ENCODE measurements at regions not wholly inside any gene's neighbourhood (a gene's known extent, or its start where the extent isn't known, plus 50 kb on each side); places are given as distances from the start of the nearest gene placed in this dataset.

DNA sequence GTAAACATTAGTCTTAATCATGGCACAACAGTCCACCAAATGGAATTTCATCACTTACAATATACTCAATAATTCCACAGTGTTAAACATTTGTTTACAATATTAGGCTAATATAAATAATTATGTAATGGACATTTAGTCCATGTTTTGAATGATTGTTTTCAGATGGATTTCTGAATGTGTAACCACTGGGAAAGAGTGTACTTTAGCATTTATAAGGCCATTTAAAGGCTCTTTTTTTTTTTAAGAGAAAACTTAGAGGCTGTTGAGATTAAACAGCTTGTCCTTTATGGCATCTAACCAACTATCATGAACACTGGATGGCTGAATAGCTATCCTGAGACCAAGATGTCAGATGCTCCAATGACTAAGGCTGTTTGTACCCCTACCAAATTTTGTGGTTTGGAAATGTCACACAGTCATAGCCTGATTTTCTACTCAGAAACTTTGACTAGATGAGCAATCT is 248.3 kb upstream of the GLI3 start:
- no peaks in the 10 kb centered on the region for H4K20me1 ChIP-seq (ENCODE audit: insufficient read depth)
- no peaks in the 10 kb centered on the region for H3K79me2 ChIP-seq (replicated peaks; ENCODE audit: insufficient read depth, low read length)
- no peaks in the 10 kb centered on the region for H3F3A ChIP-seq (ENCODE audit: insufficient read depth, low read length, poor library complexity, severe bottlenecking)
- no peak overlapping the region for H3K4me2 ChIP-seq (ENCODE audit: low read length)
- no peak overlapping the region for H3K9ac ChIP-seq (ENCODE audit: low read length)
- no peaks in the 10 kb centered on the region for H3K9me2 ChIP-seq (ENCODE audit: insufficient read depth, low read length)
- H3K27ac ChIP-seq (ENCODE audit: low read length): no peak overlapping the region
- no peaks in the 10 kb centered on the region for H3K9me3 ChIP-seq (ENCODE audit: low read length)
- H2AFZ ChIP-seq (ENCODE audit: low read depth, low read length): no peak overlapping the region
- no peaks in the 10 kb centered on the region for H3K36me3 ChIP-seq (ENCODE audit: insufficient read depth, low read length)
- TF ChIP-seq SMC3 (conservative IDR thresholded peaks at IDR 0.05; ENCODE audit: poor library complexity) (no peak), POLR2AphosphoS5 (IDR thresholded peaks at IDR 0.05) (no peak), EZH2 (IDR thresholded peaks at IDR 0.05; ENCODE audit: borderline replicate concordance, insufficient read depth, low read length, poor library complexity, severe bottlenecking) (no peak), EP300 (conservative IDR thresholded peaks at IDR 0.05; ENCODE audit: poor library complexity, severe bottlenecking) (no peak), TAF1 (IDR thresholded peaks at IDR 0.05; ENCODE audit: low read depth) (no peak), RAD21 (conservative IDR thresholded peaks at IDR 0.05) (no peak), MXI1 (conservative IDR thresholded peaks at IDR 0.05; ENCODE audit: poor library complexity, severe bottlenecking) (no peak)
- TF ChIP-seq, protein P1, sequence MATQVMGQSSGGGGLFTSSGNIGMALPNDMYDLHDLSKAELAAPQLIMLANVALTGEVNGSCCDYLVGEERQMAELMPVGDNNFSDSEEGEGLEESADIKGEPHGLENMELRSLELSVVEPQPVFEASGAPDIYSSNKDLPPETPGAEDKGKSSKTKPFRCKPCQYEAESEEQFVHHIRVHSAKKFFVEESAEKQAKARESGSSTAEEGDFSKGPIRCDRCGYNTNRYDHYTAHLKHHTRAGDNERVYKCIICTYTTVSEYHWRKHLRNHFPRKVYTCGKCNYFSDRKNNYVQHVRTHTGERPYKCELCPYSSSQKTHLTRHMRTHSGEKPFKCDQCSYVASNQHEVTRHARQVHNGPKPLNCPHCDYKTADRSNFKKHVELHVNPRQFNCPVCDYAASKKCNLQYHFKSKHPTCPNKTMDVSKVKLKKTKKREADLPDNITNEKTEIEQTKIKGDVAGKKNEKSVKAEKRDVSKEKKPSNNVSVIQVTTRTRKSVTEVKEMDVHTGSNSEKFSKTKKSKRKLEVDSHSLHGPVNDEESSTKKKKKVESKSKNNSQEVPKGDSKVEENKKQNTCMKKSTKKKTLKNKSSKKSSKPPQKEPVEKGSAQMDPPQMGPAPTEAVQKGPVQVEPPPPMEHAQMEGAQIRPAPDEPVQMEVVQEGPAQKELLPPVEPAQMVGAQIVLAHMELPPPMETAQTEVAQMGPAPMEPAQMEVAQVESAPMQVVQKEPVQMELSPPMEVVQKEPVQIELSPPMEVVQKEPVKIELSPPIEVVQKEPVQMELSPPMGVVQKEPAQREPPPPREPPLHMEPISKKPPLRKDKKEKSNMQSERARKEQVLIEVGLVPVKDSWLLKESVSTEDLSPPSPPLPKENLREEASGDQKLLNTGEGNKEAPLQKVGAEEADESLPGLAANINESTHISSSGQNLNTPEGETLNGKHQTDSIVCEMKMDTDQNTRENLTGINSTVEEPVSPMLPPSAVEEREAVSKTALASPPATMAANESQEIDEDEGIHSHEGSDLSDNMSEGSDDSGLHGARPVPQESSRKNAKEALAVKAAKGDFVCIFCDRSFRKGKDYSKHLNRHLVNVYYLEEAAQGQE (IDR thresholded peaks at IDR 0.05; ENCODE audit: borderline replicate concordance): no peak
- TF ChIP-seq, protein P2, sequence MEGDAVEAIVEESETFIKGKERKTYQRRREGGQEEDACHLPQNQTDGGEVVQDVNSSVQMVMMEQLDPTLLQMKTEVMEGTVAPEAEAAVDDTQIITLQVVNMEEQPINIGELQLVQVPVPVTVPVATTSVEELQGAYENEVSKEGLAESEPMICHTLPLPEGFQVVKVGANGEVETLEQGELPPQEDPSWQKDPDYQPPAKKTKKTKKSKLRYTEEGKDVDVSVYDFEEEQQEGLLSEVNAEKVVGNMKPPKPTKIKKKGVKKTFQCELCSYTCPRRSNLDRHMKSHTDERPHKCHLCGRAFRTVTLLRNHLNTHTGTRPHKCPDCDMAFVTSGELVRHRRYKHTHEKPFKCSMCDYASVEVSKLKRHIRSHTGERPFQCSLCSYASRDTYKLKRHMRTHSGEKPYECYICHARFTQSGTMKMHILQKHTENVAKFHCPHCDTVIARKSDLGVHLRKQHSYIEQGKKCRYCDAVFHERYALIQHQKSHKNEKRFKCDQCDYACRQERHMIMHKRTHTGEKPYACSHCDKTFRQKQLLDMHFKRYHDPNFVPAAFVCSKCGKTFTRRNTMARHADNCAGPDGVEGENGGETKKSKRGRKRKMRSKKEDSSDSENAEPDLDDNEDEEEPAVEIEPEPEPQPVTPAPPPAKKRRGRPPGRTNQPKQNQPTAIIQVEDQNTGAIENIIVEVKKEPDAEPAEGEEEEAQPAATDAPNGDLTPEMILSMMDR (IDR thresholded peaks at IDR 0.05; ENCODE audit: poor library complexity, severe bottlenecking): no peak
- no peaks in the 10 kb centered on the region for H3K27me3 ChIP-seq (ENCODE audit: insufficient read depth, low read depth, low read length)
- H3K4me3 ChIP-seq (ENCODE audit: low read length): no peak overlapping the region

- TF ChIP-seq RAD21 (conservative IDR thresholded peaks at IDR 0.05): no peak
- TF ChIP-seq SMC3 (conservative IDR thresholded peaks at IDR 0.05; ENCODE audit: poor library complexity): no peak
- no peak for TF ChIP-seq MXI1 (conservative IDR thresholded peaks at IDR 0.05; ENCODE audit: poor library complexity, severe bottlenecking)
- TF ChIP-seq POLR2AphosphoS5 (IDR thresholded peaks at IDR 0.05): no peak
- TF ChIP-seq TAF1 (IDR thresholded peaks at IDR 0.05; ENCODE audit: low read depth): no peak
- TF ChIP-seq EZH2 (IDR thresholded peaks at IDR 0.05; ENCODE audit: borderline replicate concordance, insufficient read depth, low read length, poor library complexity, severe bottlenecking): no peak
- no peak for TF ChIP-seq EP300 (conservative IDR thresholded peaks at IDR 0.05; ENCODE audit: poor library complexity, severe bottlenecking)
- TF ChIP-seq, protein P2 (IDR thresholded peaks at IDR 0.05; ENCODE audit: poor library complexity, severe bottlenecking): no peak
- TF ChIP-seq, protein P1 (IDR thresholded peaks at IDR 0.05; ENCODE audit: borderline replicate concordance): no peak
- no peaks in the 10 kb centered on the region for H3K27me3 ChIP-seq (ENCODE audit: insufficient read depth, low read depth, low read length)
- no peak overlapping the region for H3K4me3 ChIP-seq (ENCODE audit: low read length)
- H3K27ac ChIP-seq (ENCODE audit: low read length): no peak overlapping the region
- no peaks in the 10 kb centered on the region for H3K79me2 ChIP-seq (replicated peaks; ENCODE audit: insufficient read depth, low read length)
- H3K9me2 ChIP-seq (ENCODE audit: insufficient read depth, low read length): no peaks in the 10 kb centered on the region
- H3F3A ChIP-seq (ENCODE audit: insufficient read depth, low read length, poor library complexity, severe bottlenecking): no peaks in the 10 kb centered on the region
- no peaks in the 10 kb centered on the region for H4K20me1 ChIP-seq (ENCODE audit: insufficient read depth)
- H3K36me3 ChIP-seq (ENCODE audit: insufficient read depth, low read length): no peaks in the 10 kb centered on the region
- H3K4me2 ChIP-seq (ENCODE audit: low read length): no peak overlapping the region
- H2AFZ ChIP-seq (ENCODE audit: low read depth, low read length): no peak overlapping the region
- no peak overlapping the region for H3K9ac ChIP-seq (ENCODE audit: low read length)
- no peaks in the 10 kb centered on the region for H3K9me3 ChIP-seq (ENCODE audit: low read length)
These were observed 246.9 kb upstream of the GLI3 start for GRCh38 chr7:42483886-42484285.

Measured in neural cell (in vitro differentiated cells).